K562 (cell line): ENCODE measurements at regions not wholly inside any gene's neighbourhood (a gene's known extent, or its start where the extent isn't known, plus 50 kb on each side); places are given as distances from the start of the nearest gene placed in this dataset.

ENCODE experiments used
- ATAC-seq: fragments of 200-7000 bp; cut with Tn5 transposase; 3 replicates; pipeline ENCODE4 v1.9.1; 2020; ENCODE audit warnings: moderate library complexity
- BruUV-seq: library from RNA; stranded (reverse); fragments of 400-500 nt; replicated peaks from 2 replicates; lab custom pipeline; 2021; lab: Mats Ljungman, UMichigan
- CTCF ChIA-PET: fragments of 300-600 bp; formaldehyde crosslinking; extraction: SDS; loops from one replicate; lab custom pipeline; 2021; ENCODE audit warnings: low intra/inter-chr PET ratio; lab: Yijun Ruan, JAX
- POLR2A ChIA-PET: fragments of 300-600, 350-650 bp; sonication (Branson Sonifier 250); formaldehyde crosslinking; extraction: SDS; loops from one replicate; lab custom pipeline; 2021; ENCODE audit warnings: antibody characterized with exemption, inconsistent platforms; lab: Yijun Ruan, JAX
- DNase-seq, 4 experiments: peaks; one replicate each; pipeline versions ENCODE4 v3.0.0 to v3.0.0-alpha.2; 2011 to 2018; ENCODE audit warnings: low spot score in 3 of 4, mixed read lengths in 3 of 4; ENCODE audit errors: extremely low read depth in 1 of 4
- FAIRE-seq: peaks from 2 replicates; lab custom pipeline; 2011; peaks lifted over from hg19 to GRCh38; lab: Jason Lieb, UNC
- H2AFZ ChIP-seq: 2 replicates; pipeline ENCODE4 v1.6.0; 2011; ENCODE audit warnings: low read depth, low read length, control low read depth, inconsistent platforms
- H3K27ac ChIP-seq: fragments of 200-600 bp; 3 replicates; pipeline ENCODE4 v1.8.0; 2011; ENCODE audit warnings: low read depth, mild to moderate bottlenecking, control low read depth, inconsistent platforms, low read length, moderate library complexity, mixed read lengths; ENCODE audit errors: extremely low read depth
- H3K27me3 ChIP-seq, 2 experiments: fragments of 300-600 bp in 1 of 2; 2 replicates in 1 of 2; 3 replicates in 1 of 2; pipeline versions ENCODE4 v1.6.0 to v1.8.0; 2011; ENCODE audit warnings: inconsistent platforms in 2 of 2, low read length in 2 of 2, mild to moderate bottlenecking in 1 of 2, mixed read lengths in 1 of 2, moderate library complexity in 1 of 2; ENCODE audit not compliant: control insufficient read depth in 2 of 2, insufficient read depth in 2 of 2
- H3K36me3 ChIP-seq: fragments of 300-600 bp; 3 replicates; pipeline ENCODE4 v1.8.0; 2011; ENCODE audit warnings: mild to moderate bottlenecking, low read length, inconsistent platforms; ENCODE audit not compliant: control insufficient read depth, insufficient read depth
- H3K4me1 ChIP-seq, 2 experiments: fragments of 200-600 bp in 1 of 2; replicated peaks in 1 of 2; 2 replicates in 1 of 2; 3 replicates in 1 of 2; pipeline versions ENCODE4 v1.5.1 to v1.8.0; 2011; ENCODE audit warnings: inconsistent platforms in 2 of 2, low read length in 2 of 2, mild to moderate bottlenecking in 1 of 2, mixed read lengths in 1 of 2, moderate library complexity in 1 of 2; ENCODE audit not compliant: control insufficient read depth in 2 of 2, insufficient read depth in 2 of 2
- H3K4me2 ChIP-seq: 2 replicates; pipeline ENCODE4 v1.6.1; 2011; ENCODE audit warnings: low read length, control low read depth, inconsistent platforms, mixed read lengths; ENCODE audit not compliant: insufficient read depth
- H3K4me3 ChIP-seq: fragments of 200-600 bp; sonication (generic), shearing (Covaris generic); 2 replicates; pipeline ENCODE4 v1.5.1; 2016; ENCODE audit warnings: control low read depth, inconsistent platforms
- H3K79me2 ChIP-seq: fragments of 200-600 bp; 3 replicates; pipeline ENCODE4 v1.8.0; 2011; ENCODE audit warnings: low read length, inconsistent platforms; ENCODE audit not compliant: control insufficient read depth, insufficient read depth
- H3K9ac ChIP-seq, 2 experiments: 2 replicates each; pipeline versions ENCODE4 v1.6.0 to v1.6.1; 2011; ENCODE audit warnings: low read depth in 2 of 2, low read length in 2 of 2, control low read depth in 1 of 2, inconsistent platforms in 1 of 2, mild to moderate bottlenecking in 1 of 2, mixed read lengths in 1 of 2; ENCODE audit not compliant: insufficient read depth in 1 of 2
- H3K9me1 ChIP-seq: one replicate; pipeline ENCODE4 v1.6.0; 2011; ENCODE audit warnings: inconsistent platforms, mild to moderate bottlenecking, low read length, moderate library complexity; ENCODE audit not compliant: control insufficient read depth, insufficient read depth
- H3K9me3 ChIP-seq: replicated peaks from 2 replicates; pipeline ENCODE4 v1.5.1; 2011; ENCODE audit warnings: low read depth, low read length, inconsistent platforms; ENCODE audit not compliant: control insufficient read depth, insufficient read depth
- H4K20me1 ChIP-seq: replicated peaks from 2 replicates; pipeline ENCODE4 v1.6.1; 2011; ENCODE audit warnings: low read length, inconsistent platforms, mixed read lengths; ENCODE audit not compliant: control insufficient read depth, insufficient read depth
- ATF7 ChIP-seq: fragments of 450-650 bp; IDR thresholded peaks from 2 replicates; pipeline ENCODE4 v1.7.1; 2014; ENCODE audit warnings: mild to moderate bottlenecking, moderate library complexity
- NCOA1 ChIP-seq: fragments of 450-650 bp; IDR thresholded peaks from 2 replicates; pipeline ENCODE4 v1.6.1; 2016; ENCODE audit warnings: low read depth
- NEUROD1 ChIP-seq: fragments of 150-350 bp; IDR thresholded peaks from 2 replicates; pipeline ENCODE4 v1.6.1; 2014; ENCODE audit warnings: borderline replicate concordance, low read length, low read depth; ENCODE audit not compliant: partially characterized antibody
- POLR2G ChIP-seq: fragments of 200-400 bp; formaldehyde crosslinking; IDR thresholded peaks from 2 replicates; pipeline ENCODE4 v1.6.1; 2017; ENCODE audit warnings: low read depth, mild to moderate bottlenecking, antibody characterized with exemption, low read length, moderate library complexity
- RAD21 ChIP-seq, 2 experiments: fragments of 250-450 bp in 1 of 2; fragments of 450-650 bp in 1 of 2; sonication (Bioruptor Pico) in 1 of 2; formaldehyde crosslinking in 1 of 2; IDR thresholded peaks in 1 of 2; conservative IDR thresholded peaks in 1 of 2; 2 replicates each; pipeline versions ENCODE4 v1.4.0 to v1.8.0; 2020 to 2022; ENCODE audit warnings: mild to moderate bottlenecking in 2 of 2, moderate library complexity in 1 of 2
- RBM22 ChIP-seq: fragments of 200-400 bp; formaldehyde crosslinking; IDR thresholded peaks from 2 replicates; pipeline ENCODE4 v1.6.1; 2018; ENCODE audit warnings: low read length, low read depth; ENCODE audit not compliant: poor library complexity, severe bottlenecking
- SIRT6 ChIP-seq: IDR thresholded peaks from one replicate; pipeline ENCODE4 v1.6.1; 2012; ENCODE audit warnings: low read depth, mild to moderate bottlenecking, control low read depth, inconsistent platforms, low read length, moderate library complexity
- ZNF431 ChIP-seq: sonication (generic); formaldehyde crosslinking; IDR thresholded peaks from 2 replicates; pipeline ENCODE4 v1.8.0; 2022; ENCODE audit warnings: mild to moderate bottlenecking, missing genetic modification reagents
- WGBS: fragments of 100-300 bp; shearing (Covaris generic); methylation state at CpG from one replicate; pipeline ENCODE4 v1.1.6; 2016; ENCODE audit warnings: low coverage, mixed read lengths; ENCODE audit not compliant: insufficient coverage; ENCODE audit errors: missing lambda C conversion rate; 5-methylcytosine and 5-hydroxymethylcytosine counted together
- in situ Hi-C: fragments of 300-500 bp; cut with MboI; formaldehyde crosslinking; loops from 4 replicates; pipeline ENCODE4 v1.15.0; 2018; ENCODE audit warnings: inconsistent platforms, mixed read lengths
- intact Hi-C: fragments of 100-400 bp; cut with micrococcal nuclease; formaldehyde crosslinking; loops from 2 replicates; pipeline ENCODE4 v1.14.2; 2022
- TF ChIP-seq, protein P1 (sequence below), 2 experiments: fragments of 450-650 bp in 1 of 2; sonication (generic) in 1 of 2; formaldehyde crosslinking in 1 of 2; IDR thresholded peaks in 1 of 2; conservative IDR thresholded peaks in 1 of 2; 2 replicates each; pipeline versions ENCODE4 v1.6.1 to v1.8.1; 2016 to 2023; ENCODE audit warnings: mild to moderate bottlenecking in 2 of 2, moderate library complexity in 2 of 2, inconsistent platforms in 1 of 2, missing genetic modification reagents in 1 of 2

DNA sequence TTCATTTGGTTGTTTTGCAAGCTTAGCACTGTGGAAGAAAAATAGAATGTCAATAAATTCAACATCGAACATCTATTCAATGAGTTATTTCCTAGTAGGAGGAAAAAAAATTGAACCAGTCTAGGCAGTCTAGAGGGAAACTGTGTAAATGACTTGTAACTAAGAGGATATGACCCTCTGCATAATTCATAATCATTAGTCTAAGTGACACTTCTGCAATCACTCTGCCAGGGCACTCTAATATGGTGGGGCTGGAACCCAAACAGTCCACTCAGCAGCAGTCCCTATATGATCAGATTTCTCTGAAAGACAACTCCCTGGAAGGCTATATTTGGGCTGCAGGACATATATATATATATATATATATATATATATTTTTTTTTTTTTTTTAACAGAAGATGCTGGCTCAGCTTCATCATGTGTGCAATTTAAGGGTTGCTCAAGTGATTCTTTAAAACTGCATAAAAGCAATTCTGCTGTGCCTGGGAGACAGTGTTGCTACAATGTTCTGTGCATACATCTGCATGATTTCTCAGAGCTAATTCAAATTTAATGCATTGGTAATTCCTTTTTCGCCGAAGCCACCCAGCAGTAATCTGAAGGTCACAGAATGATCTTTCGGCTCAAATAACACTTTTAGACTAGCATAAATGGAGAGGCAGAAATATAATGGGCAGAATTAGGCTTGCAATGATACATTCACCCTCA lies 482.1 kb upstream of the ZNF608 start:
- POLR2A ChIA-PET, result interaction anchor here (0.8 kb wide), 1 partner anchor 116 kb away, joined by 3 read pairs; no protein-coding TSS in a partner anchor
- Histone ChIP-seq H3K9ac (no peak overlapping the region), H3K4me3 (no peak overlapping the region), H3K9me1 (no peaks in the 10 kb centered on the region), H3K4me1 (no peaks in the 10 kb centered on the region), H4K20me1 (no peaks in the 10 kb centered on the region), H3K27ac (no peak overlapping the region), H2AFZ (no peak overlapping the region), H3K4me2 (no peak overlapping the region), H3K9me3 (no peaks in the 10 kb centered on the region), H3K79me2 (no peaks in the 10 kb centered on the region), H3K36me3 (no peaks in the 10 kb centered on the region), H3K27me3 (no peaks in the 10 kb centered on the region)
- FAIRE-seq, result no peak
- TF ChIP-seq SIRT6 (no peak), RBM22 (no peak), NCOA1 (no peak), RAD21 (CRISPR knock-in tag; conservative IDR thresholded peaks at IDR 0.05 in 1 of 2, IDR thresholded peaks at IDR 0.05 in 1 of 2) (no peak), NEUROD1 (no peak), POLR2G (no peak), ZNF431 (no peak), ATF7 (no peak)
- TF ChIP-seq, protein P1, sequence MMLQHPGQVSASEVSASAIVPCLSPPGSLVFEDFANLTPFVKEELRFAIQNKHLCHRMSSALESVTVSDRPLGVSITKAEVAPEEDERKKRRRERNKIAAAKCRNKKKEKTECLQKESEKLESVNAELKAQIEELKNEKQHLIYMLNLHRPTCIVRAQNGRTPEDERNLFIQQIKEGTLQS (IDR thresholded peaks at IDR 0.05), result no peak
- TF ChIP-seq, protein P1 (CRISPR knock-in tag; conservative IDR thresholded peaks at IDR 0.05), result no peak
- no peak for DNase-seq
- intact Hi-C loops (no loop called here), in situ Hi-C loops (no loop called here)
- 2% methylated on average over 4 of the region's 4 CpGs for WGBS
- BruUV-seq, result no TSS peak
- CTCF ChIA-PET, result no interaction called here
- no peak for ATAC-seq
